GM03348 (cell line): ENCODE measurements at regions not wholly inside any gene's neighbourhood (a gene's known extent, or its start where the extent isn't known, plus 50 kb on each side); places are given as distances from the start of the nearest gene placed in this dataset.

Source experiments
- DNase-seq: peaks from one replicate; pipeline ENCODE4 v3.0.0; 2012; ENCODE audit warnings: low spot score

- no peak for DNase-seq
Measured at GRCh38 chr6:9404351-9405146, 969.2 kb upstream of the SLC35B3 start.

GRCh38 chr6:9403736-9404135, 968.4 kb upstream of the SLC35B3 start:
- DNase-seq = no peak

GRCh38 chr6:9401960-9402359, 966.6 kb upstream of the SLC35B3 start:
- DNase-seq = peak; percentile 6

- no peak for DNase-seq
Measured at GRCh38 chr6:9399916-9400315, 964.6 kb upstream of the SLC35B3 start.

GRCh38 chr6:9398767-9399373, 963.5 kb upstream of the SLC35B3 start:
- DNase-seq = no peak

GRCh38 chr6:9398071-9398766, 962.9 kb upstream of the SLC35B3 start:
- DNase-seq = no peak

- no peak for DNase-seq
Measured at GRCh38 chr6:9388596-9388995, 953.3 kb upstream of the SLC35B3 start.

- DNase-seq = no peak
Measured at GRCh38 chr6:9380568-9380967, 945.2 kb upstream of the SLC35B3 start.

- DNase-seq = no peak
Measured at GRCh38 chr6:9373308-9373707, 938.0 kb upstream of the SLC35B3 start.

- DNase-seq = no peak
Measured at GRCh38 chr6:9370480-9370879, 935.1 kb upstream of the SLC35B3 start.

- no peak for DNase-seq
Measured at GRCh38 chr6:9365378-9365777, 930.0 kb upstream of the SLC35B3 start.

- no peak for DNase-seq
Measured at GRCh38 chr6:9361749-9362148, 926.4 kb upstream of the SLC35B3 start.

GRCh38 chr6:9360881-9361280, 925.5 kb upstream of the SLC35B3 start:
- DNase-seq = peak; percentile 7

GRCh38 chr6:9347608-9348007, 912.3 kb upstream of the SLC35B3 start:
- DNase-seq = no peak

GRCh38 chr6:9346923-9347322, 911.6 kb upstream of the SLC35B3 start:
- DNase-seq = no peak

- no peak for DNase-seq
Measured at GRCh38 chr6:9335431-9335830, 900.1 kb upstream of the SLC35B3 start.

- DNase-seq = no peak
Measured at GRCh38 chr6:9334979-9335378, 899.6 kb upstream of the SLC35B3 start.

GRCh38 chr6:9332241-9332780, 897.0 kb upstream of the SLC35B3 start:
- DNase-seq = no peak

- no peak for DNase-seq
Measured at GRCh38 chr6:9316831-9317230, 881.5 kb upstream of the SLC35B3 start.

GRCh38 chr6:9315966-9316650, 880.8 kb upstream of the SLC35B3 start:
- DNase-seq = no peak

- no peak for DNase-seq
Measured at GRCh38 chr6:9308284-9308683, 872.9 kb upstream of the SLC35B3 start.

- DNase-seq = no peak
Measured at GRCh38 chr6:9307786-9308185, 872.4 kb upstream of the SLC35B3 start.
